Dedifferentiated amniotic fluid mesenchymal stem cell (primary cell): ENCODE measurements at regions not wholly inside any gene's neighbourhood (a gene's known extent, or its start where the extent isn't known, plus 50 kb on each side); places are given as distances from the start of the nearest gene placed in this dataset.

Experiments used
- DNase-seq: peaks from one replicate; pipeline ENCODE4 v3.0.0-alpha.2; 2016; ENCODE audit errors: extremely low spot score

GRCh38 chr1:30609336-30609998, 113.9 kb downstream of the MATN1 start:
- DNase-seq, result no peak

GRCh38 chr1:30607723-30608122, 115.7 kb downstream of the MATN1 start:
- no peak for DNase-seq

- no peak for DNase-seq
Measured at GRCh38 chr1:30606166-30606565, 117.2 kb downstream of the MATN1 start.

- DNase-seq, result no peak
Measured at GRCh38 chr1:30605441-30605920, 117.9 kb downstream of the MATN1 start.

- DNase-seq, result no peak
Measured at GRCh38 chr1:30604801-30605440, 118.5 kb downstream of the MATN1 start.

- DNase-seq, result no peak
Measured at GRCh38 chr1:30603081-30603858, 120.1 kb downstream of the MATN1 start.

- DNase-seq, result no peak
Measured at GRCh38 chr1:30601316-30602085, 121.9 kb downstream of the MATN1 start.

GRCh38 chr1:30600706-30601105, 122.7 kb downstream of the MATN1 start:
- DNase-seq, result no peak

GRCh38 chr1:30600258-30600657, 123.1 kb downstream of the MATN1 start:
- no peak for DNase-seq

GRCh38 chr1:30599721-30600120, 123.7 kb downstream of the MATN1 start:
- no peak for DNase-seq

GRCh38 chr1:30598571-30599114, 124.7 kb downstream of the MATN1 start:
- DNase-seq, result no peak

GRCh38 chr1:30597711-30598110, 125.7 kb downstream of the MATN1 start:
- no peak for DNase-seq

GRCh38 chr1:30596891-30597290, 126.5 kb downstream of the MATN1 start:
- DNase-seq, result no peak

GRCh38 chr1:30596470-30596869, 126.9 kb downstream of the MATN1 start:
- no peak for DNase-seq

- no peak for DNase-seq
Measured at GRCh38 chr1:30589083-30589482, 134.3 kb downstream of the MATN1 start.

GRCh38 chr1:30588311-30589073, 134.9 kb downstream of the MATN1 start:
- no peak for DNase-seq

- no peak for DNase-seq
Measured at GRCh38 chr1:30586671-30587070, 136.7 kb downstream of the MATN1 start.

- DNase-seq, result no peak
Measured at GRCh38 chr1:30579580-30579979, 143.8 kb downstream of the MATN1 start.

GRCh38 chr1:30575066-30575465, 148.3 kb downstream of the MATN1 start:
- DNase-seq, result no peak

GRCh38 chr1:30572192-30572591, 151.2 kb downstream of the MATN1 start:
- DNase-seq, result no peak

- DNase-seq, result no peak
Measured at GRCh38 chr1:30571380-30571779, 152.0 kb downstream of the MATN1 start.
